HG03439 (cell line): ENCODE measurements at regions not wholly inside any gene's neighbourhood (a gene's known extent, or its start where the extent isn't known, plus 50 kb on each side); places are given as distances from the start of the nearest gene placed in this dataset.
"Not testable (repeated sequence)": the region's sequence is repeated elsewhere in the genome, so short reads cannot be mapped to it uniquely, and the experiment has no call there.

Experiments
- ATAC-seq: cut with Tn5 transposase; IDR thresholded peaks from one replicate; pipeline ENCODE4 v1.9.1; 2021; ENCODE audit warnings: mild to moderate bottlenecking, moderate library complexity; ENCODE audit not compliant: unreplicated experiment

DNA sequence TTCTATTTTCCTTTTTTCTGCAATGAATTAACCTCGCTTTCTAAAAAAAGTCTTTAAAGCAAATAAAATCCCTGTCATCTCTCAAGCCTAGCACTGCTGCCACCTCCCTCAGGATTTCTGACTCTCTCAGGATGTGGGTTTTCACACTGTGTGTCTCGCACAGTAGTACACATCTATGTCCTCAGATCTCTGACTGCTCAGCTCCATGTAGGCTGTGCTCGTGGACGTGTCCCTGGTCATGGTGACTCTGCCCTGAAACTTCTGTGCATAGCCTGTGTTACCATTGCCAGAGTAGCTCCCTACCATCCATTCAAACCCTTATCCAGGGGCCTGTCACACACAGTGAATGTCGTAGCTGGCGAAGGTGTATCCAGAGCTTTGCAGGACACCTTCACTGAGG lies 619.3 kb downstream of the TMEM121 start:
- not testable (repeated sequence) for ATAC-seq

GRCh38 chr14:106153362-106153955 lies 627.1 kb downstream of the TMEM121 start:
- not testable (repeated sequence) for ATAC-seq

- ATAC-seq = no peak
Measured at GRCh38 chr14:106163316-106163715, 636.9 kb downstream of the TMEM121 start.

GRCh38 chr14:106163812-106164211 lies 637.4 kb downstream of the TMEM121 start:
- not testable (repeated sequence) for ATAC-seq

DNA sequence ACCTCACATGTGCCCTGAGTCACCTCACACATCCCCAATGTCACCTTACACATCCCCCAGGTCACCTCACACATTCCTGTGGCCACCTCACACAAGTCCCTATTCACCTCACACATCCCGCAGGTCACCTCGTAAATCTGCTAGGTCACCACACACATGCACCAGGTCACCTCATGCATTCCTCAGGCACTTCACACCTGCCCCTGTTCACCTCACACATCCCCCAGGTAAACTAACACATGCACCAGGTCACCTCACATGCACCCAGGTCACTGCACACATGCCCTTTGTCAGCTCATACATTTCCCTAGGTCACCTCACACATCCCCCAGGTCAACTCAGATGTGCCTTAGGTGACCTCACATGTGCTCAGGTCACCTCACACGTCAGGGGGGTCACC lies 639.8 kb downstream of the TMEM121 start:
- no peak for ATAC-seq

- no peak for ATAC-seq
Measured at GRCh38 chr14:106166650-106167204, 640.3 kb downstream of the TMEM121 start.

DNA sequence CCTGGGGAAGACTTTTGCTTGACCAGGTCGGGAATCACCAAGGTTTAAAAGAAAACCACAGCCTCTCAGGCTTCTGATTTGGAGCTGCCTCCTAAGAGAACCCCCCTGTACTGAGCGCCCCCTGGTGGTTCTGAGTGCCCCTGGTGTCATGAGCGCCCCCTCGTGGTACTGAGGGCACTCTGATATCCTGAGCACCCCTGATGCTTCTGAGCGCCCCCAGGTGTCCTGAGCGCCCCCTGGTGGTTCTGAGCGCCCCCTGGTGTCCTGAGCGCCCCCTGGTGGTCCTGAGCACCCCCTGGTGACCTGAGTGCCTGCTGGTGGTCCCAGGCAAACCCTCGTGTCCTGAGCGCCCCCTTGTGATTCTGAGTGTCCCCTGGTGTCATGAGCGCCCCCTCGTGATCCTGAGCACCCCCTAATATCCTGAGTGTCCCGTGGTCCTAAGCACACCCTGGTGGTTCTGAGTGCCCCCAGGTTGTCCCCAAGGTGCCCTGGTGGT lies 643.8 kb downstream of the TMEM121 start:
- ATAC-seq = not testable (repeated sequence)

DNA sequence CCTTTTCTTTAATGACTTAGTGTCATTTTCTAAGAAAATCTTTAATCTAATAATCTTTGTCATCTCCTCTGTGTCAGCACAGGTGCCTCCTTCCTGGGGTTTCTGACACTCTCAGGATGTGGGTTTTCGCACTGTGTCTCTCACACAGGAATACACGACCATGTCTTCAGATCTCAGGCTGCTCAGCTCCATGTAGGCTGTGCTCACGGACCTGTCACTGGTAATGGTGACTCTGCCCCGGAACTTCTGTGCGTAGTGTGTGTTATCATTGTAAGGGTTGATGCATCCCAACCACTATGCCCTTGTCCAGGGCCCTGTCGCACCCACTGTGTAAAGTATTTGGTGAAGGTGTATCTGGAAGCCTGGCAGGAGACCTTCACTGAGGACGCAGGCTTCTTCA lies 647.8 kb downstream of the TMEM121 start:
- no peak for ATAC-seq

GRCh38 chr14:106177266-106178246 lies 651.2 kb downstream of the TMEM121 start:
- not testable (repeated sequence) for ATAC-seq

GRCh38 chr14:106179761-106180160 lies 653.4 kb downstream of the TMEM121 start:
- ATAC-seq = no peak

DNA sequence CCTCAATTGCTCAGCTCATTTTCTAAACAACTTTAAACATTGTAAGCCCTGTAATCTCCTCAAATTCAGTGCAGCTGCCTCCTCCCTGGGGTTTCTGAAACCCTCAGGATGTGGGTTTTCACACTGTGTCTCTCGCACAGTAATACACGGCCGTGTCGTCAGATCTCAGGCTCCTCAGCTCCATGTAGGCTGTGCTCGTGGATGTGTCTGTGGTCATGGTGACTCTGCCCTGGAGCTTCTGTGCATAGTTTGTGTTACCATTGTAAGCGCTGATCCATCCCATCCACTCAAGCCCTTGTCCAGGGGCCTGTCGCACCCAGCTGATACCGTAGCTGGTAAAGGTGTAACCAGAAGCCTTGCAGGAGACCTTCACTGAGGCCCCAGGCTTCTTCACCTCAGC lies 658.4 kb downstream of the TMEM121 start:
- ATAC-seq = not testable (repeated sequence)

GRCh38 chr14:106185174-106185836 lies 658.9 kb downstream of the TMEM121 start:
- not testable (repeated sequence) for ATAC-seq

DNA sequence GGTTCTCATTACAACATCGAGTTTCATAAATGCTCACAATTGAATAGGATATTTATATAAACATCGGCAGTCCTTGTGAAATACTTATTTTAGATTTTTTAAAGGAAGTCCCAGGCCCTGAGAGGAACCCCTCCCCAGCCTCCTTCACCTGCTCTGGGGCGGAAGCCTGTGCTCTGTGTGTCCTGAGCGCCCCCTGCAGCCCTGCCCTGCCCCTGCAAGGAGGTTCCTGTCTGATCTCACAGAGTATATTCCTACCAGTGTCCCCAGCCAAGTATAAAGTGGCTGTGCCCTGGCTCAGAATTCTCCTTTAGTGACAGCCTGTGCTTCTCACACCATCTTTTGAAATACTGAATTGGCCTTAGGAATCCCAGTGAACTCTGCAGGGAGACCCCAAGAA lies 659.5 kb downstream of the TMEM121 start:
- no peak for ATAC-seq

- ATAC-seq = no peak
Measured at GRCh38 chr14:106187216-106187615, 660.8 kb downstream of the TMEM121 start.

DNA sequence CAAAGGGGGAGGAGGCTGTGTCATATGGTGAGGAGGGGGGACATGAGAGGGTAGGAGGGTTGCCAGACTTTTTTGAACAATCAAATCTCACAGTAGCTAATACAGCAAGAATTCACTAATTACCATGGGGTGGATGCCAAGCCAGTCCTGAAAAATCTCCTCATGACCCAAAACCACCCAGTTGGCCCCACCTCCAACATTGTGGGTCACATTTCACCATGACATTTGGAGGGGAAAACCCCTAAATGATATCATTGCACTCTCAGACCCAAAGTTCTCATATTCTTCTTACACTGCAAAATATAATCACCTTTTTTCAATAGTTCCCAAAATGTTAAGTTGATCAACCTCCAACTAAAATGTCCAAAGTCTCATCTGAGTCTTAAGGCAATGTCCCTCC lies 666.3 kb downstream of the TMEM121 start:
- not testable (repeated sequence) for ATAC-seq

- ATAC-seq = not testable (repeated sequence)
Measured at GRCh38 chr14:106196459-106196858, 670.1 kb downstream of the TMEM121 start.

DNA sequence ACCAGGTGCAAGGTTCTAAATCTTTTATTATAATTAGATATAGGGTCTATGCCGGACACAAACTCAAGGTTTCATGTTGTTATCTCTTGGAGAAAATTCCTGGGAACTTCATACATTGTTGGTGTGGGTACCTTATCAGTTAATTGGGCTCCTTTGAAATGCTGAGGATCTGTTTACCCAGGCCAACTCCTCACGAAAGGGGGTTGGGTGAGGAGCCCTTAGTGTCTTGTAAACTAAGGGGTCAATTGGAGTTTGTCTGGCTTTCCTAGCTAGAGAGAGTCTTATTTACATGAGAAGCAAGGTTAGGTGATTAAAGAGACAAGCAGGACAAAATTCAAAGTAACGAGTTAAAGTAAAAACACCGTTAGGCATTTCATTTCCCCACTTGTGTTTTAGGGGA lies 670.9 kb downstream of the TMEM121 start:
- not testable (repeated sequence) for ATAC-seq

DNA sequence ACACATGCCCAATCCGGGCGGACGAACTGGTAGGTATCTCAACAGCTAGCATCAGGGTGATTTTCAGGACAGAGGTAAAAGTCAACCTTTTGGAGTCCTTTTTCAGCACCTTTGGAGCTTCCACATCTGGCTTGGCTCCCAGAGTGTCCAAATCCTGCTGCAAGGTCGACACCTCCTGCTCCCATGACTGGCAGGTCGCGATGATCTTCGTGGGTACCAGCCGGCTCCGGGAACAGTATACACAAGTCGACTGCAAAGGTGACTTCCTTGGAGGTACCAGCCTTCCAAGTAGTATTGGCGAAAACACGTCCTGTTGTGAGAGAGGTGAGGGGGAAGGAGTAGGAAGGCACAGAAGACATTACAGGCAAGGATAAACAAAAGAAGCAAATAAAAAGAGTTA lies 672.7 kb downstream of the TMEM121 start:
- no peak for ATAC-seq

DNA sequence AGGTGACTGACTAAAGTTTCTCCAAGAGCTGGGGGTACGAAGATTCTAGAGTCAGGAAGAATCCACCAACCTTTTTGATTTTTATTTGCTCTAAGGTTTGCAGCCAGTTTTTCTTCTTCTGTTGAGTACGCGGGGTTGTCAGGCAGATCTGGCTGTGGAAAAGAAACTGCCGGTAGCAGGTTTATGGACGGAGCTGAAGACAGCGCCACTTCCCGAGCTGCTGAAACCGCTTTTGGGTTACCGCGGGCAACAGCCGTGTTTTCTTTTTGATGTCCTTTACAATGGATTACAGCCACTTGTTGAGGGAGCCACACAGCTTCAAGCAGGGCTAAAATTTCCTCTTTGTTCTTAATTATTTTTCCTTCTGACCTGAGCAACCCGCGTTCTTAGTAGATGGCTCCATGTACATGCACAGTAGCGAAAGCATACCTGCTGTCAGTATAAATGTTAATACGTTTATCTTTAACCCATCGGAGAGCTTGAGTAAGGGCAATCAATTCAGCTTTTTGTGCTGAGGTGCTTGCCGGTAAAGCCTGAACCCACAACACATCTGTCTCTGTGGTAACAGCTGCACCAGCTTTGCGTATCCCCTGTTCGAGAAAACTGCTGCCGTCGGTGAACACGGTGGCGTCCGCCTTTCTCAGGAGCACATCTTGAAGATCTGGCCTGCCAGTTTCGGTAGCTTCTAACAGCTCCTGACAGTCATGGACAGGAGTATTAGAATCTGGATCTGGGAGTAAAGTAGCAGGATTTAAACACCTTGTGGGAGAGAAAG lies 674.3 kb downstream of the TMEM121 start:
- no peak for ATAC-seq

- no peak for ATAC-seq
Measured at GRCh38 chr14:106201376-106201775, 675.0 kb downstream of the TMEM121 start.
